Tibial nerve (tissue), 4 donors: ENCODE measurements at regions not wholly inside any gene's neighbourhood (a gene's known extent, or its start where the extent isn't known, plus 50 kb on each side); places are given as distances from the start of the nearest gene placed in this dataset.

Experiments
- DNase-seq, 2 donors: peaks; one replicate each; pipeline ENCODE4 v3.0.0-alpha.2; 2019; ENCODE audit warnings: low spot score in 2 of 2
- H3K27ac ChIP-seq, 4 donors: fragments of 200-600 bp; sonication (generic) in 3 of 4; one replicate each; pipeline ENCODE4 v1.5.1; 2017 to 2019; ENCODE audit warnings: mild to moderate bottlenecking in 1 of 4
- H3K27me3 ChIP-seq, 2 donors: fragments of 200-600 bp; sonication (generic) in 1 of 2; one replicate each; pipeline versions ENCODE4 v1.5.1 to v1.6.0; 2017 to 2019
- H3K36me3 ChIP-seq, 3 donors: fragments of 200-600 bp; sonication (generic); one replicate each; pipeline ENCODE4 v1.5.1; 2018 to 2019
- H3K4me1 ChIP-seq, 4 donors: fragments of 200-600 bp; sonication (generic) in 3 of 4; one replicate each; pipeline ENCODE4 v1.5.1; 2017 to 2019
- H3K4me3 ChIP-seq, 4 donors: fragments of 200-600 bp; sonication (generic) in 3 of 4; one replicate each; pipeline ENCODE4 v1.5.1; 2017 to 2019; ENCODE audit warnings: mild to moderate bottlenecking in 1 of 4, moderate library complexity in 1 of 4
- H3K9me3 ChIP-seq, 4 donors: fragments of 200-600 bp; sonication (generic) in 3 of 4; one replicate each; pipeline ENCODE4 v1.5.1; 2017 to 2019
- CTCF ChIP-seq, 5 experiments: fragments of 200-600 bp in 3 of 5; fragments of 450-650 bp in 2 of 5; sonication (generic) in 3 of 5; IDR thresholded peaks; one replicate each; pipeline ENCODE4 v1.5.1; 2016 to 2019; ENCODE audit warnings: antibody characterized with exemption in 5 of 5, mild to moderate bottlenecking in 3 of 5, moderate library complexity in 2 of 5
- EP300 ChIP-seq, 2 donors: sonication (generic); formaldehyde crosslinking; IDR thresholded peaks; one replicate each; pipeline ENCODE4 v1.6.1; 2017; ENCODE audit warnings: antibody characterized with exemption in 2 of 2, mild to moderate bottlenecking in 1 of 2
- POLR2A ChIP-seq, 2 donors: fragments of 450-650 bp; IDR thresholded peaks; one replicate each; pipeline ENCODE4 v1.6.1; 2017; ENCODE audit warnings: antibody characterized with exemption in 2 of 2, mild to moderate bottlenecking in 2 of 2, moderate library complexity in 2 of 2
- WGBS, 2 donors: methylation state at CpG; one replicate each; pipeline ENCODE4 v1.1.5; 2018; 5-methylcytosine and 5-hydroxymethylcytosine counted together

GRCh38 chr12:25728056-25728595, 175.0 kb upstream of the LMNTD1 start:
- Histone ChIP-seq H3K9me3 (no peaks in the 10 kb centered on the region), H3K4me3 (no peak overlapping the region), H3K4me1 (peaks cover 0 to 30% (median 7%) of the 10 kb centered on the region in 4 donors), H3K27ac (no peak overlapping the region), H3K36me3 (no peaks in the 10 kb centered on the region), H3K27me3 (no peaks in the 10 kb centered on the region)
- TF ChIP-seq EP300 (IDR thresholded peaks at IDR 0.05): no peak
- no peak for TF ChIP-seq CTCF (IDR thresholded peaks at IDR 0.05)
- no peak for TF ChIP-seq POLR2A (IDR thresholded peaks at IDR 0.05)
- no peak for DNase-seq
- 33 to 38% methylated on average over 2 of the region's 2 CpGs for WGBS, 2 donors

- WGBS, 2 donors: 26 to 32% methylated on average over 5 of the region's 5 CpGs
- DNase-seq: no peak
- Histone ChIP-seq H3K4me1 (peaks cover 0 to 8% (median 3%) of the 10 kb centered on the region in 4 donors), H3K4me3 (no peak overlapping the region), H3K27ac (peak overlapping the region in 1 of 4 donors; percentile 5), H3K36me3 (no peaks in the 10 kb centered on the region), H3K27me3 (no peaks in the 10 kb centered on the region), H3K9me3 (peaks cover 0 to 9% (median 0%) of the 10 kb centered on the region in 4 donors)
- no peak for TF ChIP-seq CTCF (IDR thresholded peaks at IDR 0.05)
- TF ChIP-seq POLR2A (IDR thresholded peaks at IDR 0.05): no peak
- no peak for TF ChIP-seq EP300 (IDR thresholded peaks at IDR 0.05)
These were observed 177.6 kb upstream of the LMNTD1 start for GRCh38 chr12:25730489-25731349.

- H3K27me3 ChIP-seq: no peaks in the 10 kb centered on the region
- no peak for DNase-seq
- H3K4me3 ChIP-seq: no peak overlapping the region
- H3K4me1 ChIP-seq: no peaks in the 10 kb centered on the region
- no peak for TF ChIP-seq EP300 (IDR thresholded peaks at IDR 0.05)
- TF ChIP-seq POLR2A (IDR thresholded peaks at IDR 0.05): no peak
- no peak for TF ChIP-seq CTCF (IDR thresholded peaks at IDR 0.05)
- peaks cover 0 to 9% (median 0%) of the 10 kb centered on the region in 4 donors for H3K9me3 ChIP-seq
- WGBS, 2 donors: 98 to 100% methylated on average over 1 of the region's 1 CpG
- no peaks in the 10 kb centered on the region for H3K36me3 ChIP-seq
- H3K27ac ChIP-seq: no peak overlapping the region
These were observed 180.5 kb upstream of the LMNTD1 start for GRCh38 chr12:25733541-25733940.

GRCh38 chr12:25734529-25735180, 181.6 kb upstream of the LMNTD1 start:
- Histone ChIP-seq H3K4me3 (no peak overlapping the region), H3K27me3 (no peaks in the 10 kb centered on the region), H3K36me3 (no peaks in the 10 kb centered on the region), H3K9me3 (peaks cover 0 to 9% (median 0%) of the 10 kb centered on the region in 4 donors), H3K27ac (no peak overlapping the region), H3K4me1 (no peaks in the 10 kb centered on the region)
- no peak for DNase-seq
- WGBS, 2 donors: 90 to 97% methylated on average over 1 of the region's 1 CpG
- TF ChIP-seq CTCF (IDR thresholded peaks at IDR 0.05): no peak
- no peak for TF ChIP-seq POLR2A (IDR thresholded peaks at IDR 0.05)
- TF ChIP-seq EP300 (IDR thresholded peaks at IDR 0.05): no peak

GRCh38 chr12:25740617-25741016, 187.5 kb upstream of the LMNTD1 start:
- no peak for TF ChIP-seq POLR2A (IDR thresholded peaks at IDR 0.05)
- no peak for TF ChIP-seq EP300 (IDR thresholded peaks at IDR 0.05)
- no peak for TF ChIP-seq CTCF (IDR thresholded peaks at IDR 0.05)
- WGBS, 2 donors: 98 to 100% methylated on average over 1 of the region's 1 CpG
- no peaks in the 10 kb centered on the region for H3K27me3 ChIP-seq
- H3K9me3 ChIP-seq: no peaks in the 10 kb centered on the region
- H3K36me3 ChIP-seq: no peaks in the 10 kb centered on the region
- H3K4me3 ChIP-seq: no peak overlapping the region
- no peak overlapping the region for H3K27ac ChIP-seq
- no peak for DNase-seq
- peaks cover 0 to 5% (median 0%) of the 10 kb centered on the region in 4 donors for H3K4me1 ChIP-seq
